CD4-positive, alpha-beta T cell treated with Interleukin-6 at 100 ng/mL for 8 hours (primary cell): ENCODE measurements at regions not wholly inside any gene's neighbourhood (a gene's known extent, or its start where the extent isn't known, plus 50 kb on each side); places are given as distances from the start of the nearest gene placed in this dataset.

Experiments
- DNase-seq: peaks from one replicate; pipeline ENCODE4 v3.0.0-alpha.2; 2020; ENCODE audit warnings: mixed read lengths, low spot score

DNA sequence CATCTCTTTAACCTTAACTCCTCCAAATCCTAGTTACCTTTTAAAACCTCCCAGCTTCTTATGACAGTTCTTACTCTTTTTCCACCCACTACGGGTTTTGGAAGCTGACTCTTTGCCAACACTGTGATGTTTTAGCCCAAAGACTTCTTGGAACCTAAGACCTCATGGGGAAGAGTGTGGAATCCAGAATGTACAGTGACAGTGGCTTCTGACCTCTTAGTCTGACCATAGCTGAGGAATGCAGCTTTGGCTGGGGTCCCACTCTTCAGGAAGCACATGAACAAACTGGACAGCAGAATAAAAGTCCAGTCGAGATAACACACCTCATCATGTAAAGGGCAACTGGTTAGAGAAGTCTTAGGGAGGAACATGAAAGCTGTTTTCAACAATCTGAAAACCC, 161.1 kb upstream of the PKDCC start:
- DNase-seq, result no peak

DNA sequence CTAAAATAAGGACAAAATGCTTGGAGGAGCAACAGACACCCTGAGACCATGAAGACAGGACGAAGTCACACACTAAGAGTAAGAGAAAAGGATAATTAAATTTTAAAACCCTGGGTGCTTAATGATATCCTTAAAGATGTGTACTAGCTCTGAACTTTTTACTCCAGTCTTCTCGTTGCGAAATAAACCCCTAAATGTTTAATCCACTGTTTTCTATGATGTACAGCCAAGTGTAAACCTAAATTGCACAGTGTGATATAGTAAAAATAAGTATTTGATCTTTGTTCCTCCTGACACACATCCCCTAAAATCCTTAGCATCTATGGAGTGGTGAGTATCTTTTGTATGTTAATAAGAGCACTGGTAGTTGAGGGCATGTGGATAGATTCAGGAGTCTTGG, 157.5 kb upstream of the PKDCC start:
- DNase-seq, result no peak

DNA sequence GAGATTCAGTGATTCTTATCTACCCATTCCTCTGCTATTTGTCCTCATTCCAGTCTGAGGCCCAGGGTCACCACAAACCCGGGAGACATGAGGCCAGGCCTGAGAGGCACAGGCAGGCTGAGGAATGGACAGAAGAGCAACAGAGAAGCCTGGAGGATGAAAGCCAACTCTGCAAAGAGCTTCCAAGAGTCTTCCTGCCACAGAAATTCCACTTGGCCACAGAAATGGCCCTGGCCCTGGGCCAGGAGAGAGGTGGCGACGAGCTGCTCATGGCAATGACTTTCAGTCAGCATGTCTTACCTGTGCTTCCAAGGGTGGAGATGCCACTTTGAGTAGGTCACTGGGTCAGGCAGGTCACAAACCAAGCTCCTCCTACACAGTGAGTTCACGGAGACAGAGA, 155.3 kb upstream of the PKDCC start:
- DNase-seq, result no peak

DNA sequence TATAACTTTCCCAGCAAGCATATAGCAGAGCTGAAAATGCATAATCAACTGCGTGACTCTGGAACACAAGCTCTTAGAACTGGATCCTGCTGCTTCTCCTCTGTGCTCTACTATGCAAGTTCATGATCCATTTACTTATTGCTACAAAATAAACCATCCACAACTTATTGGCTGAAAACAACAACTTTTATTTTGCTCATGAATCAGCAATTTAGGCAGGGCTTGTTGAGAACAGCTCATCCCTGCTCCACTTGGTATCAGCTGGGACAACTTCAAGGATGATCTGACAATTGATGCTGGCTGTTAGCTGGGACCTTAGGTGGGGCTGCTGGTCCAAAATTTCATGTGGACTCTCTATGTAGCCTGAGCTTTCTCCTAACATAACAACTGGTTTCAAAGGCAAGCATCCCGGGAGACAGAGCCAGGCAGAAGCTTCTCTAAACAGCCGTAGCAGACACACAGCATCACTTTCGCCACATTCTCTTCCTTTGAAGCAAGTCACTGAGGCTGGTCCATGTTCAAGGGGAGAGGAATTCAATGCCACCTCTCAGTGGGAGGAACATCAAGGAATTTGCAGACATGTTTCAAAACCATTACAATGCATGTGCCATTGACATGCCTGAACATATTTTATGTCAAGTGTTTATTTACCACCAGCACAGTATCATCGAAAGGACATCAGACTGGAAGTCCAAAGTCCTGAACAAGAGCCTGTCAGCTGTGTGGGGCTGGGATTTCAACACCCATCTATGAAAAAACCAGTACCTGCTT, 153.1 kb upstream of the PKDCC start:
- DNase-seq, result no peak

DNA sequence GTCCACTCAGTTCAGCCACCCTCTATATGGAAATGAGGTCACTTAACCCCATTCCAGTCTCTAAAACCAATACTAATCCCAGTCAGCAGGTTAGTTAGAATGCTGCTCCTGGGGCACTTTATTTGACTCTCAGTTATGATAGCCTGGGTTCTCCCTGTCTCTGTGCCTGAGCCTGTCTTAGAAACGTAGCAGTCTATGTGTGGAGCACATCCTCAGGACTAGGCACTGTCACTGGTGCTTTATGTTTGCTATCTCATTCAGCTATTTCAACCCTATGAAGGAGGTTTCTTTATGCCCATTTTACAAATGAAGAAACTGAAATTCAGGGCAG, 152.5 kb upstream of the PKDCC start:
- no peak for DNase-seq

DNA sequence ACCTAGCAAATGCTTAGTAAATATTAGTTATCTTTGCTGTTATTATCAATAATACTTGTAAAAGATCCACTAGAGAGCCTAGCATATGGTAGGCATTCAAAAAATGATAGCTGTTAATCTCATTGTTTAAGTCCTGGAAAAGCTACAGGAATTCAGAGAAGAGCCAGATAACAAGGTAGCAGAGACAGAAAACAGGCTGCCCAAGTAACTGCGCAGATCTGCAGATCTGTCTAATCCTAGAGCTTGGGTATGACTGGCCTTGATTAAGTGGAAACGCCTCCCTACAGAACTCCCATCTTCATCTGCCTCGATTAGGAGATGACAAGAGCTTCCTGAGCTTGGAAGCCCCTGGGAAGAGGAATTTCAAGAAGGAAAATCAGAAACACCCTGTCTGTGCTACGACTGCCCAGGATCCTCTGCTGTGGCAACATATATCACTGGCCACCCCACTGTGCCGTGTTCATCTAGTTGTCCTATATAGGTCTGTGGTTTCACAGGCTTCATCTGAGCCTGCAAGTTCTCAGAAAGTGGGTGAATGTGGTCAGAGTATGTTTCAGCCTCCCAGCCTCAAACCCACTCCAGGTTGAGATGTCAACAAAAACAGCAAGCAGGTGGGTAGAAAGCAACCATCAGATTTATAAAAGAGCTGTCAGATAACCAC, 151.5 kb upstream of the PKDCC start:
- DNase-seq, result peak; percentile 57

DNA sequence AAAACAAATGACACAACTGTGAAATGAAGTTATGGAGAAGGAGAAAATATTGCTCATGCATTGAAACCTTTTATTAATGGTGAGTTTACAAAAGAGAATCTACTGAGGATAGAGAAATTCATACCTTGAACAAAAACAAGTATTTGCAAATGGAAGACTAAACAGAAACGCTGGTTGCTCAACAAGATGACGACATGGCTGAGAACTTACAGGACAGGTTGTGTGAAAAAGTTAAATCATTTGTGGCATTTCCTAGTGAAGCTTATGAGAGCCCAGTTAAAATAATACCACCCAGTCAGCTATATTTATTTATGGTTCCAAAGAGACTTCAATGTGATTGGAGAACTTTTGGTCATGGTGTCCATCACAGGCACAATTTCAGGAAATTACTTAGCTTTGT, 148.6 kb upstream of the PKDCC start:
- DNase-seq, result no peak

DNA sequence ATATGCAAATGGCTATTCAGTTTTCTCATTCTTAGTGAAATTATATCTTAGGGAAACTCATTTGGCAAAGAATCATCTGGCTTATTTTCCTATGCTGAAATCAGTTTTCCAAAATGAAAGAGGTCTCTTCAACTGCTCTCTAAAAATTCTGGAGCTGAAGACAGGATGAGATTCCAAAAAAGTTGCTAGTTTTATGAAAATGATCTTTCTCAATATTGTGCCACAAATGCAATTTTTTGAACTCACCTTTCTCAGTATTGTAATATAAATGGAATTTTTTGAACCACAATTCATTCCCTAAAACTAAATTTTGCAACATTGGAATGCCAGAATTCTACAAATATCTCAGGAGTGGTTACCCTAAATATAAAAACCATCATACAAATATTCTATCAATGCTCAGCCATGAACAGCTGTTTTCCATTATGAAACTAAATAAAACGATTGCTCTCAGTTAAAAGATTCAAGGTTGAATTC, 147.7 kb upstream of the PKDCC start:
- DNase-seq, result no peak

DNA sequence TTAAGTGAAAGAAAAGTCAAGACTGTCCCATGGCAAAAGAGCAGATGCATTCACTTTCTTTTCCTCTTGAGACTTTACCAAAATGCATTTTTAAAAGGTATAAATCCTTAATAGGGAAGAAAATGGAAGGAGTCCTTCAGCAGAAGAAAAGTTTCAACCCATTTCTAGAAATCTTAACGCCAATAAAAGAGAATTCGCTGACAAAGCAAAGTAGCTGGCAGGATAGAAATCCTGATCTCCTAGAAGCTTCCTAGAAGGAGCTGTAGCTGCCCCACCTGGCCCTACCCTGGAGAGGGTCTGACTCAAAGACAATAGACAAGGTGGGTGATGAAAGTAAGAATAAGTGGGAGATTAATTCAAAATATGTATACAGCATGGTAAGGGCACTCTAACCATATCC, 144.9 kb upstream of the PKDCC start:
- no peak for DNase-seq

DNA sequence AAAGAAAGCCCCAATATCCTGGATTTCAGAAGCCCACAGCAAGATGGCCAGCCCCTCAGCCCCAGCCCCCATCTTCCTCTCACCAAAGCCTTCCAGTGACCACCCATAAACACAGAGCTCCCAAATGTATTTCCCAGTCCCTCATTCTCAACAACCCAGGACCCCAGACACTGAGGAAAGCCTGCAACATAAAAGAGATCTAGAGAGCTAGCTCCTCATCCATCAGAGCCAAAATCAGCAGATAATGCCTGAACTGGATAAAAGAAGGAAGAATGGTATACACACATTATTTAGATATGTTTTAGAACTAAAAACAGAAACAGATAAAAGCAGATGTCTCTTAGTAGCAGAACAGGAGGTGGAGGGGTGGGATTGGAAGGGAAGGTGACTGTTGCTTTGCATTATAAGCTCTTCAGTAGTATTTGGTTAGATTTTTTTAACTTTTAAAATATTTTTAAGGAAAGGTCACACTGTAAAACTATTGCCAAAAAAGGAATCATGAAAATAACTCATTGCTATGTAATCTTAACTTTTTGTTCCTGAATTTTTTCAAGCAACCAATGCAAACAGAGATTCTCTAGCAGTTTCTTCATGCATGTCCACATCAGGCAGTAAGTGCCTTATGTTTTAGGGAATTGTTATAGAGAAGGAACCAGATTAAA, 144.2 kb upstream of the PKDCC start:
- DNase-seq, result no peak

DNA sequence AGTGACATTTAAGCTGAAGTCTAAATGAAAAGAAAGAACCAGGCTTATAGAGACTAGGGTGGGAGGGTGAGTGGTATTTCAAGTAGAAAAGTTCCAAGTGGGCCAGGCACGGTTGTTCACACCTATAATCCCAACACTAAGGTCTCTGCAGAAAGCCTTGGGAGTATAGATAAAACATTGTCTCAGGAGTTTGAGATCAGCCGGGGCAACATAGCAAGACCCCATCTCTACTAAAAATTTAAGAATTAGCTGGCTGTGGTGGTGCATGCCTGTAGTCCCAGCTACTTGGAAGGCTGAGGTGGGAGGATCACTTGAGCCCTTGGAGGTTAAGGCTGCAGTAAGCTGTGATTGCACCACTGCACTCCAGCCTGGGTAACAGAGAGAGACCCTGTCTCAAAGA, 143.4 kb upstream of the PKDCC start:
- no peak for DNase-seq

DNA sequence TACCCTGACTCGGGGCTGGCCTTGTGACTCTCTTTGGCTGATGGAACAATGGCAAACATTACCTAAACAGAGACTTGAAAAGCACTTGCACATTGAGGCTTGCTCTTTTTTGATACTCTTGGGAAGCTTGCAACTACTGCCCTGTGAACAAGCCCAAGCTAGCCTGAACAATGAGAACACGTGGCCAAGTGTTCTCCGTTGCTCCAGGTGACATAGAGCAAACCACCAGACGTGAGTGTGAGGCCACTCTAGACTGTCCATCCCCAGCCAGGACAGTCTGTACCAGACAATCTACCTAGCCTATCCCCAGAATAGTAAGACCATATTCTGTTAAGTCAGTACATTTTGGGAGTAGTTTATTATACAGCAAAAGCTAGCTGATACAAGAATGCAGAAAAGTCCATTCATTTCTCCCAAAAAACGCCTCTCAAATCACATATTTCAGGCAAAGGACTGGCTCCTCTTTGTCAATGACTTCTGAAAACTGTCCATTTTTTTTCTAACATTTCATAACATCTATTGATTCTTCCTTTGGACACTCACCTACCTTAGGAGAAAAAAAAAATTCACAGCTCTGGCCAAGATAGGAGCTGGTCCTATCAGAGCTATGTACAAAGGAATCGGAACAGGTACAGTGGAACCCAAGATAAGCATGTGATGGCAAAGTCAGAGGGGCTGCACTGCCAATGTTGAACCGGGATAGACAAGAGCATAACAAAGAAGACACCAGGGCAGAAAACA, 142.1 kb upstream of the PKDCC start:
- no peak for DNase-seq

DNA sequence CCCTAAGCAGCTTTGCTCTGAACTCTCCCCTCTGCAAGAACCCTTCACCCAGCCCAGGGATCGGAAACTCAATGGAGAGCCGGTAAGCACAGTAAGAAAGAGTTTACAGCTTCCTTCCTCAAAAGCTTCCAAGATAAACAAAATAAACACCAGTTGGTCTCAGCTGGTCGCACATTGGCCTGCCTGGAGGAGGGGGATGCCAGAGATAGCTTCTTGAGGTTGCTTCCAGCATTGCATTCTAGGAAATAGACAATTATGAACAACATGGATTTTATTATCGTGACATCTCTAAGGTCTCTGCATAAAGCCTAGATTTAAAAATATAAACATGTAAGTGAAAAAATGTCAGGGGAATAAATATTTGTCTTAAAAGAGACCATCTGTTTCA, 141.5 kb upstream of the PKDCC start:
- DNase-seq, result no peak

DNA sequence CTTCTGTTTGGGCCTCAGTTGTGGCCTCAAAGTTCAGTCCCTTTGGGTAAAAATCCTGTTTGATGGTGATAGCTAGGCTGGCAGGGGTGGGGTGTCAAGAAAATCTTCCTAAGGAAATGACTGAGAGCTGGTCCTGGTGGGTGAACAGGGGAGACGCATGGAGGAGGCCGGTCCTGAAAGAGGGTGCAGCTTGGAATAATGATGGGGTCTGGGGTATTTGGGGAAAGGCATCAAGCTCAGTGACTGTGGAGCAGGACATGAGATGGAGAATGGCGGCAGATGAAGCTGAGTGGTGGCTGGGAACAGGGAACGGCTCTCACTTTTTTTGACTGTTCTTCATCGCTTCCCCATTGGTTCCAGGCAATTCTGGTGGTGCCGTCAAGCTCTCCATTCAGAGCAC, 140.7 kb upstream of the PKDCC start:
- no peak for DNase-seq

DNA sequence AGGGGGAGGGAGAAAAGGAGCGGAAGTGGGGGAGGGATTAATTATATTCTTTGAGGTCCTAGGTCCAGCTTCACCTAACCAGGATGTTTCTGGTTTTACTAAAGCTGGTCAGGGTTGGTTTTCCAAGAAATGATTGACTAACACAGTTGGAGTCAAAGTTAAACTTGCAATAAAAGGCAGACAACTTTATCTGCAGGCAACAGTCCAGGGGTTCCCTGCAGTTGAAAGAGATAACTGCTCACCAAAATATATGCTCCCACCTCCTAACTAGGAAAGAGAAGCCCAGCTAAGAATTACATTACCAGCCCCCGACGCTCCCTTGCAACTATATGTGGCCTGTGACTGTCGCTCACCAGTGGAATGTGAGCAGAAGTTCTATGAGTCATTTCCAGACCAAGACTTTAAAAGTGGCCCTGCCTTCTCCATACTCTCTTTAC, 140.0 kb upstream of the PKDCC start:
- DNase-seq, result no peak

DNA sequence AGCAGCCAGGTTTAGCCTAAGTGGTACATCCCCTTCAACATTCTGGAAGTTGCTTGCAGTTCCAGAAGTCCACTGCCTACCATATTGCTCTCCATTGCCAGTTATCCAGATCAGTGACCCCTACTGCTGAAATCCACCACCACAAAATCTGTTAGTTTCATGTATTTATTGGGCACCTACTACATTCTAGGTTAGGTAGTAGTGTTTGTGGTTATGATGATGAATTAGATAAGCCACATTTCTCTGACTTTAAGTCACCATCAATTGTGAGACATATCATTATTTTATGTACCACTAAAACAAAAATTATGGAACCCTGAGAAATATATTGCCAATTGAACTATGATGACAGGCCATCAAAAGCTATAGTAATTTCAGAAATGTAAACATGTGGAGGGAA, 139.5 kb upstream of the PKDCC start:
- DNase-seq, result no peak

DNA sequence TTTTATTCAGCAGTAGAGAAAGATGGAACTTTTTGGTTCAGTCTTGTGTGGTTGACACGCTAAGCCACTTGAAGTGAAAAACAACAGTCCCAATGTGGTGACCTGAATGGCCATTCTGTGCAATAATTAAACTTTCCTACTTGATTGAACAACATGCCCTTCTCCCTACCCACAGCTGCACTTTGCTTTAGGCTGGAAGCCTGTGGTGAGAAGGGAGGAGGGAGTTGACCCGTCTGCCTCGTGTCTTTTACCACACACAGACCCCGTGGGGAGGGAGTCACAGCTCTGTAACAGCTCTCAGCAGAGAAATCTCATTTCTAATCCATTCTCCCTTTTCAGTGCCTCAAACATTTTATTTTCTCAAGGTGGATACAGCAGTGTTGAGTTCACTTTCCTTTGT, 138.2 kb upstream of the PKDCC start:
- no peak for DNase-seq

DNA sequence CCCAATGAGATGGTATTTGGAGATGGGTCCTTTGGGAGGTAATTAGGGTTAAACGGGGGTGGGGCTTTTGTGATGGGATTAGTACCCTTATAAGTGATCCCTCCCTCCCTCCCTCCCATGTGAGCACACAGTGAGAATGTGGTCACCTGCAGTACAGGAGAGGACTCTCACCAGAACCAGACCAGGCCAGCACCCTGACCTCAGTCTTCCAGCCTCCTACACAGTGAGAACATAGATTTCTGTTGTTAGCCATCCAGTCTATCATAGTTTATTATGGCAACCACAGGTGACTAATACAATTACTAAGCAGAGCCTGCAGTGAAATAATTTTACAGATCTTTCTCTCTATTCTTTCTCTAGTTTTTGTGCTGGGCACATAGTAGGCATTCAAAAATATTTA, 137.7 kb upstream of the PKDCC start:
- no peak for DNase-seq

DNA sequence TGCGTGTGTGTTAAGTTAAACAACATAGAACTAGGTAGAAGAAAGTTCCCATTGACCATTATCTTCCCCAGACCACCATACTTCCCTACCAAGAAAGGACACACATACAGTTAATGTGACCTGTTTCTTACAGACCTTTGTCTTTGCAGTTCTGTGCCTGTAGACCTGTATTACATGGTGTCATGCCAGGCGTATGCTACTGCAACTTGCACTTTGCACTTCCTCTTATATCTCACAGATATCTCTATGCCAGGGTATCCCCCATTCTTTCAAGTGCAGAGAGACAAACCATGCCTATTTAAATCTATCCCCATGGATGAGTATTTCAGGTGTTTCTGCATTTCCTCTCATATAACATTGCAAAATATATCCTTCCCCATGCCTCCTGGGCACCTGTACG, 136.8 kb upstream of the PKDCC start:
- DNase-seq, result no peak

DNA sequence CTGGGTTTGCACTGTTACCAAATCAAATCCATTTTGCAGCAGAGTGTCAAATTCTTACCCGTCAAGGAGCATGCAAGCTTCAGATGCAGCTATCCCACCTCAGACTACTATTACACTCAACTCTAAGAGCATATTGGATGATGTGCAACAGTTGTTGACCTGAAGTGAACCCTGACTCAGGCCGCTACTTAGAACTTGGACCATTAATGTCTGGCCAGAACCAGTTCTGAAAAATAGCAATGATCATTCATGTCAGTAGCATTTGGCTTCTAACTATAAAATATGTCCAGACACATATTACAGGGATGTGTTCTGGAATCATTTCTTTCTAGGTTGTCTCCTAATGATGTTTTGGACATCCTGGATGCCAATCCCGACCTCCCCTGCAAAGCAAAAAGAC, 135.5 kb upstream of the PKDCC start:
- no peak for DNase-seq

DNA sequence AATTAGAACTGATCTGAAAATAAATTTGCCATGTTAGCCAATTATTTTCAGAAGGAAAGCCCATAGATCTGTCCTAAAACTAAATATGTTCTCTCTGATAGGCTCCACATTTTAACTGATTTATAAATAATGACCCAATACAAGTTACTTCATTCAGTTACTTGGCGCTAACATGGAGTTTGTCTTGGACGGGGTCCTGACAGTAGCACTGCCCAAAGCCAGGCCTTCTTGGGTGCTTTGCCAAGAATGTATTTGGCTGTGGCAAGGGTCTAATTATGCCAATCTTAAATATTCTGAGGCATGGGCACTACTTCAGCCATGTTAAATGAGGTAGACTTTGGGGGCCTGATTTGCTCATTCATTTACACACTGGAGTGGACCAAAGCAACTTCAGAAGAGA, 135.0 kb upstream of the PKDCC start:
- DNase-seq, result no peak

DNA sequence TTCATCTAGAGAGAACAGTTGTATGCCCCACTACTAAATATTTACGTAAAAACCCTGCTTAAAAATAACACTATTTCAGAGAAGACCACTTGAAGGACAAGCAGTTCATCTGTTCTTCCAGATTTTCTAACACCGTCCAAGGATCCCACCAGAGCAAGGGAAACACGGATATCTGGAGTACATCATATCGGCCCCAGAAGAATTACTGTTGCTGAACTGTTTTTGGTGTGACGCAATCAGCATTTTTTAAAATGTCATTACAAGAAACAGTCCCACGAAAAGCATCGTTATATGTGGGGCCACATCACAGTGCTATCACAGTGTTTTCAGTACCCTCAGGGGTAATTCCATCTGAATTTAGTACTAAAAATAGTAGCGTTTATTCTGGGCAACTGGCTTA, 134.5 kb upstream of the PKDCC start:
- no peak for DNase-seq
